ENCODE measurements at regions not wholly inside any gene's neighbourhood (a gene's known extent, or its start where the extent isn't known, plus 50 kb on each side); places are given as distances from the start of the nearest gene placed in this dataset.

DNA sequence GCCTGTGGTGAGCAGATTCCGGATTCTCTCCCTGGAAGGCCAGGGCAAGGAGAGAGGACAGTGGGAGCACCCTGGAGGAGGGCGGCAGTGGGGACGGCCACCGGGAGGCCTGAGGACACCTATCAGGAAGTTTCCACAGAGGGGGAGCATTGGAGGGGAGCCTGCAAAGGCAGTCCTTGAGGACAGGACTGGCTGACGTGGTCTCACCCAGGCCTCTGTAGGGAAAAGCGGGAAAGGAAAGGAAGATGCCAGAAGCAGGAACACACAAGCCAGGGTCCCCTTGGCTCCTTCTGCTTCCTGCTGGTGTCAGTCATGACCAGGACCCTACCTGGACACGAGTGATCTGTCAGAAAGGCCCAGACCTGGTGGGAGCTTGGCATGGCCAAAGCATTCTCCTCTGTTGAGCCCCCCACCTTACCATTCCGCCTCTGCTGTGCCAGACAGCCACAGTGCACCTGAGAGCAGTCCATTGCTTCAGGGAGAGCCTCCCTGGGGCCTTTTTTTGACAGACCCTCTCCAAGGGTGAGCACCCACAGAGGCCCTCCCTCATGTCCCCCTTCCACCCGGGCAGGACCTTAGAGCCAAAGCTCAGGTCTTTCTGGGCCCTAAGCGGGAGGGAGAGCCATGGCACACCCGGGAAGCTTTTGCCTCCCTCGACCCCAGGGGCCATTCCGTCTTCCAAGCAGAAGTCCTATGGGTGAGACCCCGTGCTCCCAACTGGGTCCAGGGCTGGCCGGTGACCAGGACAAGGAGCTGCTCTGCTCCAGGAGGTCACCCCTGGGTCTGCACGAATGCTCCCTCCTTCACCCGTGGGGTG lies 333.1 kb downstream of the DYSF start:
- TF ChIP-seq CTCF (IDR thresholded peaks at IDR 0.05; ENCODE audit: insufficient read depth, low read length, poor library complexity, severe bottlenecking) (no peak), EZH2phosphoT487 (conservative IDR thresholded peaks at IDR 0.05; ENCODE audit: low read length) (no peak)
- no peaks in the 10 kb centered on the region for H3K36me3 ChIP-seq (ENCODE audit: low read length)
- H3K27me3 ChIP-seq (ENCODE audit: low read length) = no peaks in the 10 kb centered on the region
- H4K20me1 ChIP-seq (ENCODE audit: low read depth, low read length) = no peaks in the 10 kb centered on the region
- H3K79me2 ChIP-seq (ENCODE audit: insufficient read depth, low read length) = no peaks in the 10 kb centered on the region
- H3K9me3 ChIP-seq (ENCODE audit: insufficient read depth, low read length) = no peaks in the 10 kb centered on the region
- no peak overlapping the region for H3K4me3 ChIP-seq (ENCODE audit: insufficient read depth, low read length, poor library complexity, severe bottlenecking)
- H3F3A ChIP-seq (ENCODE audit: insufficient read depth) = no peaks in the 10 kb centered on the region
- H3K9ac ChIP-seq (ENCODE audit: low read length) = no peak overlapping the region
- no peak overlapping the region for H3K4me2 ChIP-seq (ENCODE audit: low read depth, low read length, poor library complexity, severe bottlenecking)
- no peaks in the 10 kb centered on the region for H3K9me2 ChIP-seq (replicated peaks; ENCODE audit: insufficient read depth, low read length)
- H2AFZ ChIP-seq (ENCODE audit: low read depth, low read length, severe bottlenecking) = no peak overlapping the region
- H3K27ac ChIP-seq (ENCODE audit: low read depth, low read length) = no peak overlapping the region

DNA sequence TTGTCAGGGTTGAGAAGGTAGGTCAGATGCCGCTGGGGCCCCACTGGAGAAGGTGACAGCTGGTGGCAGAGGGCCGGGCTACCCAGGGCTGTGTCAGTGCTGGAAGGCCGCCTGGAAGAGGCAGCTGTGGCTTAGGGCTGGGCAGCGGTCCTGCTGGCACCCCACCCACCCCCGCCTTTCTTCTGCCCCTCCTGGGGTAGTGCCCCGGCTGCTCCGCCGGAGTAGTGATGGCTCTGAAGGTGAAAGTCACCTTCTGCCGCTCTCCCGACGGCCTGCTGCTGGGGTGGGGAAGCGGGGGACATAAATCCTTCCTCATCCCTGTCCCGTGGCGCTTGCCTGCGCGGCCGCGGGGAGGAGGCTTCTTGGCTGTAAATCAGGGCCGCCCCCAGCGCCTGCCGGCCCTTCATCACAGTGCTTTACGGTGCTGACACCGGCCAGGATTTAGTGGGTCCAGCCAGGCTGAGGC lies 332.2 kb downstream of the DYSF start:
- TF ChIP-seq CTCF (IDR thresholded peaks at IDR 0.05; ENCODE audit: insufficient read depth, low read length, poor library complexity, severe bottlenecking) (no peak), EZH2phosphoT487 (conservative IDR thresholded peaks at IDR 0.05; ENCODE audit: low read length) (no peak)
- no peaks in the 10 kb centered on the region for H4K20me1 ChIP-seq (ENCODE audit: low read depth, low read length)
- H3K27ac ChIP-seq (ENCODE audit: low read depth, low read length) = no peak overlapping the region
- H3K9ac ChIP-seq (ENCODE audit: low read length) = no peak overlapping the region
- H3K4me2 ChIP-seq (ENCODE audit: low read depth, low read length, poor library complexity, severe bottlenecking) = no peak overlapping the region
- H3K9me2 ChIP-seq (replicated peaks; ENCODE audit: insufficient read depth, low read length) = no peaks in the 10 kb centered on the region
- no peaks in the 10 kb centered on the region for H3F3A ChIP-seq (ENCODE audit: insufficient read depth)
- no peaks in the 10 kb centered on the region for H3K9me3 ChIP-seq (ENCODE audit: insufficient read depth, low read length)
- H3K36me3 ChIP-seq (ENCODE audit: low read length) = no peaks in the 10 kb centered on the region
- no peaks in the 10 kb centered on the region for H3K79me2 ChIP-seq (ENCODE audit: insufficient read depth, low read length)
- H2AFZ ChIP-seq (ENCODE audit: low read depth, low read length, severe bottlenecking) = no peak overlapping the region
- H3K27me3 ChIP-seq (ENCODE audit: low read length) = no peaks in the 10 kb centered on the region
- no peak overlapping the region for H3K4me3 ChIP-seq (ENCODE audit: insufficient read depth, low read length, poor library complexity, severe bottlenecking)

GRCh38 chr2:71784734-71785511 lies 331.6 kb downstream of the DYSF start:
- H3K36me3 ChIP-seq (ENCODE audit: low read length) = no peaks in the 10 kb centered on the region
- TF ChIP-seq CTCF (IDR thresholded peaks at IDR 0.05; ENCODE audit: insufficient read depth, low read length, poor library complexity, severe bottlenecking) (no peak), EZH2phosphoT487 (conservative IDR thresholded peaks at IDR 0.05; ENCODE audit: low read length) (no peak)
- H3K9me2 ChIP-seq (replicated peaks; ENCODE audit: insufficient read depth, low read length) = no peaks in the 10 kb centered on the region
- no peak overlapping the region for H3K4me2 ChIP-seq (ENCODE audit: low read depth, low read length, poor library complexity, severe bottlenecking)
- no peaks in the 10 kb centered on the region for H4K20me1 ChIP-seq (ENCODE audit: low read depth, low read length)
- no peak overlapping the region for H3K4me3 ChIP-seq (ENCODE audit: insufficient read depth, low read length, poor library complexity, severe bottlenecking)
- no peaks in the 10 kb centered on the region for H3K27me3 ChIP-seq (ENCODE audit: low read length)
- H3K9ac ChIP-seq (ENCODE audit: low read length) = no peak overlapping the region
- no peaks in the 10 kb centered on the region for H3K9me3 ChIP-seq (ENCODE audit: insufficient read depth, low read length)
- no peaks in the 10 kb centered on the region for H3K79me2 ChIP-seq (ENCODE audit: insufficient read depth, low read length)
- no peak overlapping the region for H3K27ac ChIP-seq (ENCODE audit: low read depth, low read length)
- no peaks in the 10 kb centered on the region for H3F3A ChIP-seq (ENCODE audit: insufficient read depth)
- H2AFZ ChIP-seq (ENCODE audit: low read depth, low read length, severe bottlenecking) = no peak overlapping the region
